Small intestine (tissue), 7 donors: ENCODE measurements at regions not wholly inside any gene's neighbourhood (a gene's known extent, or its start where the extent isn't known, plus 50 kb on each side); places are given as distances from the start of the nearest gene placed in this dataset.

Source experiments
- DNase-seq, 2 donors: peaks; one replicate each; pipeline versions ENCODE4 v3.0.0 to v3.0.0-alpha.2; 2013
- FAIRE-seq: peaks from 2 replicates; lab custom pipeline; 2012; peaks lifted over from hg19 to GRCh38; lab: Jason Lieb, UNC
- H3K27ac ChIP-seq, 3 donors: one replicate each; pipeline ENCODE4 v1.5.1; 2013; ENCODE audit warnings: low read length in 2 of 3, mild to moderate bottlenecking in 2 of 3, control low read depth in 1 of 3, inconsistent platforms in 1 of 3, low read depth in 1 of 3, moderate library complexity in 1 of 3
- H3K27me3 ChIP-seq, 3 donors: one replicate each; pipeline ENCODE4 v1.6.1; 2013; ENCODE audit warnings: low read length in 3 of 3, inconsistent platforms in 1 of 3; ENCODE audit not compliant: control insufficient read depth in 3 of 3, insufficient read depth in 3 of 3
- H3K36me3 ChIP-seq, 3 donors: one replicate each; pipeline ENCODE4 v1.6.1; 2013; ENCODE audit warnings: low read length in 3 of 3, inconsistent platforms in 1 of 3, low read depth in 1 of 3, mild to moderate bottlenecking in 1 of 3, moderate library complexity in 1 of 3; ENCODE audit not compliant: control insufficient read depth in 3 of 3, insufficient read depth in 2 of 3
- H3K4me1 ChIP-seq, 3 donors: one replicate each; pipeline ENCODE4 v1.6.1; 2013; ENCODE audit warnings: low read length in 2 of 3, inconsistent platforms in 1 of 3, low read depth in 1 of 3, mild to moderate bottlenecking in 1 of 3, moderate library complexity in 1 of 3; ENCODE audit not compliant: control insufficient read depth in 3 of 3, insufficient read depth in 2 of 3
- H3K4me3 ChIP-seq, 3 donors: one replicate each; pipeline ENCODE4 v1.5.1; 2013; ENCODE audit warnings: low read length in 3 of 3, control low read depth in 1 of 3, inconsistent platforms in 1 of 3, low read depth in 1 of 3, mild to moderate bottlenecking in 1 of 3, moderate library complexity in 1 of 3
- H3K9me3 ChIP-seq, 2 donors: one replicate each; pipeline ENCODE4 v1.6.1; 2013; ENCODE audit warnings: low read depth in 1 of 2, low read length in 1 of 2; ENCODE audit not compliant: control insufficient read depth in 2 of 2, insufficient read depth in 1 of 2
- WGBS, 3 donors: extraction: QIAGEN DNeasy Blood & Tissue Kit; methylation state at CpG; one replicate each; pipeline ENCODE4 v1.1.7; 2013; 5-methylcytosine and 5-hydroxymethylcytosine counted together
- donor health status: healthy with polysubstance abuse.
- donor health status: control.
- donor health status: control.
- donor health status: Bipolar disorder and iron deficiency.
- donor health status: healthy.

GRCh38 chr4:179472164-179472563 is 2029.9 kb upstream of the AGA start:
- no peak for DNase-seq
- no peaks in the 10 kb centered on the region for H3K4me1 ChIP-seq
- peaks cover 0 to 5% of the 10 kb centered on the region in 2 donors for H3K9me3 ChIP-seq
- no peak for FAIRE-seq
- H3K27ac ChIP-seq, result no peak overlapping the region
- no peaks in the 10 kb centered on the region for H3K36me3 ChIP-seq
- H3K4me3 ChIP-seq, result no peak overlapping the region
- no peaks in the 10 kb centered on the region for H3K27me3 ChIP-seq

GRCh38 chr4:179478608-179479007 is 2036.4 kb upstream of the AGA start:
- DNase-seq (no peak), FAIRE-seq (no peak)
- no peaks in the 10 kb centered on the region for H3K4me1 ChIP-seq
- no peaks in the 10 kb centered on the region for H3K36me3 ChIP-seq
- H3K27ac ChIP-seq, result no peak overlapping the region
- H3K4me3 ChIP-seq, result no peak overlapping the region
- peaks cover 0 to 12% of the 10 kb centered on the region in 2 donors for H3K9me3 ChIP-seq
- no peaks in the 10 kb centered on the region for H3K27me3 ChIP-seq

- 62 to 68% (median 66%) methylated on average over 3 of the region's 3 CpGs for WGBS, 3 donors
- FAIRE-seq, result no peak
- no peak overlapping the region for H3K27ac ChIP-seq
- no peaks in the 10 kb centered on the region for H3K4me1 ChIP-seq
- H3K36me3 ChIP-seq, result no peaks in the 10 kb centered on the region
- H3K4me3 ChIP-seq, result no peak overlapping the region
- DNase-seq, result no peak
- H3K9me3 ChIP-seq, result no peaks in the 10 kb centered on the region
- no peaks in the 10 kb centered on the region for H3K27me3 ChIP-seq
These were observed 2043.5 kb upstream of the AGA start for GRCh38 chr4:179485781-179486180.

GRCh38 chr4:179486570-179487335 is 2044.5 kb upstream of the AGA start:
- H3K9me3 ChIP-seq, result no peaks in the 10 kb centered on the region
- H3K27ac ChIP-seq, result no peak overlapping the region
- no peaks in the 10 kb centered on the region for H3K27me3 ChIP-seq
- 56 to 77% (median 66%) methylated on average over 6 of the region's 6 CpGs for WGBS, 3 donors
- no peak overlapping the region for H3K4me3 ChIP-seq
- no peaks in the 10 kb centered on the region for H3K4me1 ChIP-seq
- DNase-seq (no peak), FAIRE-seq (no peak)
- no peaks in the 10 kb centered on the region for H3K36me3 ChIP-seq

- FAIRE-seq (no peak), DNase-seq (no peak)
- Histone ChIP-seq H3K4me3 (no peak overlapping the region), H3K27ac (no peak overlapping the region), H3K27me3 (no peaks in the 10 kb centered on the region), H3K4me1 (no peaks in the 10 kb centered on the region), H3K9me3 (no peaks in the 10 kb centered on the region), H3K36me3 (no peaks in the 10 kb centered on the region)
- WGBS, 3 donors, result 84 to 94% (median 89%) methylated on average over 3 of the region's 3 CpGs
These were observed 2050.2 kb upstream of the AGA start for GRCh38 chr4:179492260-179493080.

- Histone ChIP-seq H3K36me3 (no peaks in the 10 kb centered on the region), H3K4me3 (no peak overlapping the region), H3K4me1 (no peaks in the 10 kb centered on the region), H3K27me3 (no peaks in the 10 kb centered on the region), H3K27ac (no peak overlapping the region), H3K9me3 (no peaks in the 10 kb centered on the region)
- DNase-seq (no peak), FAIRE-seq (no peak)
- WGBS, 3 donors, result 86 to 92% (median 89%) methylated on average over 1 of the region's 1 CpG
These were observed 2061.7 kb upstream of the AGA start for GRCh38 chr4:179503976-179504375.

GRCh38 chr4:179509489-179509888 is 2067.3 kb upstream of the AGA start:
- Histone ChIP-seq H3K9me3 (peaks cover 0 to 2% of the 10 kb centered on the region in 2 donors), H3K4me3 (no peak overlapping the region), H3K36me3 (no peaks in the 10 kb centered on the region), H3K27me3 (no peaks in the 10 kb centered on the region), H3K27ac (no peak overlapping the region), H3K4me1 (no peaks in the 10 kb centered on the region)
- WGBS, 3 donors, result 72 to 90% (median 88%) methylated on average over 1 of the region's 1 CpG
- DNase-seq, result no peak
- no peak for FAIRE-seq

GRCh38 chr4:179521952-179522351 is 2079.7 kb upstream of the AGA start:
- no peak overlapping the region for H3K4me3 ChIP-seq
- 84 to 93% (median 85%) methylated on average over 2 of the region's 2 CpGs for WGBS, 3 donors
- no peaks in the 10 kb centered on the region for H3K9me3 ChIP-seq
- no peaks in the 10 kb centered on the region for H3K27me3 ChIP-seq
- H3K4me1 ChIP-seq, result no peaks in the 10 kb centered on the region
- DNase-seq (no peak), FAIRE-seq (no peak)
- H3K36me3 ChIP-seq, result no peaks in the 10 kb centered on the region
- H3K27ac ChIP-seq, result no peak overlapping the region
